ENCODE measurements at regions not wholly inside any gene's neighbourhood (a gene's known extent, or its start where the extent isn't known, plus 50 kb on each side); places are given as distances from the start of the nearest gene placed in this dataset.

DNA sequence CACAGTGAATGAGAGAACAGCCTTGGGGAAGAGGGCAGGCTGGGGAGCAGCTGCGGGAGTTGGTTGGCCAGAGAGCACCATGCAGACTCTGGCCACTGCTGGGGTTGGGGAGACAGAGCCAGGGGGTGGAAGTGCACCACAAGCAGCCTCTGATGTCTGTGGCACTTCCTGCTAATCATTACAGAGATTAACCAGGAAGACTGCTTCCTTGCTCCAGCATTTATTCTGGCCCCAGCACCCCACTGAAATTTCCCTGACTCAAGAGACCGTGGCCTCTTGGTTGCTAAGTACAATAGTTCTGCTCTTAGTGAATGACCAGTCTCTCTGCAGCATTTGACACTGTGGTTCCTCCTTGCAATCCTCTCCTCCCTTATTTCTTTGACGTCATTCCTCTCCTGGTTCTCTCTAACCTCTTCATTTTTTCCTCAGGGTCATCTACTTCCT lies 266.2 kb upstream of the ROPN1 start:
- no peak overlapping the region for H3K4me3 Mint-ChIP-seq (ENCODE audit: unreplicated experiment)
- Histone ChIP-seq H3K4me1 (no peaks in the 10 kb centered on the region), H3K27me3 (replicated peaks; ENCODE audit: control insufficient read depth, insufficient read depth, low read length) (no peaks in the 10 kb centered on the region), H3K36me3 (ENCODE audit: control insufficient read depth, insufficient read depth, low read length) (no peaks in the 10 kb centered on the region), H3K9me3 (no peaks in the 10 kb centered on the region), H3K4me3 (ENCODE audit: low read depth, low read length) (no peak overlapping the region)
- ChIA-PET CTCF (no interaction called here), POLR2A (no interaction called here)
- no peaks in the 10 kb centered on the region for H3K9me3 Mint-ChIP-seq (ENCODE audit: unreplicated experiment)
- no peak for DNase-seq
- TF ChIP-seq, protein P1, sequence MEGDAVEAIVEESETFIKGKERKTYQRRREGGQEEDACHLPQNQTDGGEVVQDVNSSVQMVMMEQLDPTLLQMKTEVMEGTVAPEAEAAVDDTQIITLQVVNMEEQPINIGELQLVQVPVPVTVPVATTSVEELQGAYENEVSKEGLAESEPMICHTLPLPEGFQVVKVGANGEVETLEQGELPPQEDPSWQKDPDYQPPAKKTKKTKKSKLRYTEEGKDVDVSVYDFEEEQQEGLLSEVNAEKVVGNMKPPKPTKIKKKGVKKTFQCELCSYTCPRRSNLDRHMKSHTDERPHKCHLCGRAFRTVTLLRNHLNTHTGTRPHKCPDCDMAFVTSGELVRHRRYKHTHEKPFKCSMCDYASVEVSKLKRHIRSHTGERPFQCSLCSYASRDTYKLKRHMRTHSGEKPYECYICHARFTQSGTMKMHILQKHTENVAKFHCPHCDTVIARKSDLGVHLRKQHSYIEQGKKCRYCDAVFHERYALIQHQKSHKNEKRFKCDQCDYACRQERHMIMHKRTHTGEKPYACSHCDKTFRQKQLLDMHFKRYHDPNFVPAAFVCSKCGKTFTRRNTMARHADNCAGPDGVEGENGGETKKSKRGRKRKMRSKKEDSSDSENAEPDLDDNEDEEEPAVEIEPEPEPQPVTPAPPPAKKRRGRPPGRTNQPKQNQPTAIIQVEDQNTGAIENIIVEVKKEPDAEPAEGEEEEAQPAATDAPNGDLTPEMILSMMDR (IDR thresholded peaks at IDR 0.05; ENCODE audit: insufficient read depth in 1 of 2, low read depth in 1 of 2, low read length in 1 of 2, severe bottlenecking in 1 of 2, unreplicated experiment in 1 of 2), result no peak
- peaks cover 16% of the 10 kb centered on the region for H3K27me3 Mint-ChIP-seq (ENCODE audit: insufficient read depth, unreplicated experiment)
- H3K27ac Mint-ChIP-seq (ENCODE audit: unreplicated experiment), result no peak overlapping the region
- H3K36me3 Mint-ChIP-seq (ENCODE audit: insufficient read depth, unreplicated experiment), result no peaks in the 10 kb centered on the region
- intact Hi-C loops (cut with micrococcal nuclease; ENCODE audit: unreplicated experiment), result no loop called here
- no TSS peak for BruUV-seq (replicated peaks)
- H3K4me1 Mint-ChIP-seq (ENCODE audit: low read depth, unreplicated experiment), result peaks cover 11% of the 10 kb centered on the region

DNA sequence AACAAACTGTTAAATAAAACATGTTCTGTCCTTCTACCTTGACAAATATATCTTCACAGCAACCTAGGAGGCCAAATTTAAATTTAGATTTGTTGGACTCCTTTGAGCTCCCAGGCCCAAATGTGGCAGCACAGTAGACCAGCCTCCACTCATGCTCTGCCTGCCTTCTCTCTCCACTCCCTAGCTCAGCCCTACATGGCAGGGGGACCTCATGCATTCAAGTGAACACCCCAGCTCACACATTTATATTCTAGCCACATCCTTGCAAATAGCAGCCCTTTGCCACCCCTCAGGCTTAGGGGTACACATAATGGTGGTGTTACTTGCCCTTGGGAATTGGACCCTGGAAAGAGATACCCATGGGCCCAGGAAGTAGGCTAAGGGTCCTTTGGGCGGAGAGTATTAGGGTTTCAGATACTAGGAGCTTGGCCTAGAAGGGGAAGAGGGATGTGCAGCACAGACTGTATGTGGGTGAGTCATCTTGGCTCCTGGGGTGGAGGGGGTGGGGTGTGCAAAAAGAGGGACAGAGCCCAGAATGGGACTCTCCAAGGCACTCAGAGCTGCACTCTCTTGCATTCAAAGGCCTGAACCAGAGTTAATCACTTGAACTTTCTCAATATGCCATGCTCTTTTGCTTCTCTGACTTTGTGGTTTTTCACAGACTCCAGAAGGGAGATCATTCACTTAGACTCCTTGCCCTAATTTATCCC lies 268.4 kb upstream of the ROPN1 start:
- no peak overlapping the region for H3K4me3 Mint-ChIP-seq (ENCODE audit: unreplicated experiment)
- Histone ChIP-seq H3K9me3 (no peaks in the 10 kb centered on the region), H3K36me3 (ENCODE audit: control insufficient read depth, insufficient read depth, low read length) (no peaks in the 10 kb centered on the region), H3K4me3 (ENCODE audit: low read depth, low read length) (no peak overlapping the region), H3K4me1 (no peaks in the 10 kb centered on the region), H3K27me3 (replicated peaks; ENCODE audit: control insufficient read depth, insufficient read depth, low read length) (no peaks in the 10 kb centered on the region)
- no peaks in the 10 kb centered on the region for H3K9me3 Mint-ChIP-seq (ENCODE audit: unreplicated experiment)
- H3K4me1 Mint-ChIP-seq (ENCODE audit: low read depth, unreplicated experiment), result peaks cover 11% of the 10 kb centered on the region
- no TSS peak for BruUV-seq (replicated peaks)
- DNase-seq, result no peak
- ChIA-PET CTCF (interaction anchor here (1.0 kb wide), 1 partner anchor 9 kb away, joined by 3 read pairs; no protein-coding TSS in a partner anchor), POLR2A (no interaction called here)
- no peak overlapping the region for H3K27ac Mint-ChIP-seq (ENCODE audit: unreplicated experiment)
- TF ChIP-seq, protein P1 (IDR thresholded peaks at IDR 0.05; ENCODE audit: insufficient read depth in 1 of 2, low read depth in 1 of 2, low read length in 1 of 2, severe bottlenecking in 1 of 2, unreplicated experiment in 1 of 2), result no peak
- H3K27me3 Mint-ChIP-seq (ENCODE audit: insufficient read depth, unreplicated experiment), result peaks cover 10% of the 10 kb centered on the region
- intact Hi-C loops (cut with micrococcal nuclease; ENCODE audit: unreplicated experiment), result no loop called here
- no peaks in the 10 kb centered on the region for H3K36me3 Mint-ChIP-seq (ENCODE audit: insufficient read depth, unreplicated experiment)

DNA sequence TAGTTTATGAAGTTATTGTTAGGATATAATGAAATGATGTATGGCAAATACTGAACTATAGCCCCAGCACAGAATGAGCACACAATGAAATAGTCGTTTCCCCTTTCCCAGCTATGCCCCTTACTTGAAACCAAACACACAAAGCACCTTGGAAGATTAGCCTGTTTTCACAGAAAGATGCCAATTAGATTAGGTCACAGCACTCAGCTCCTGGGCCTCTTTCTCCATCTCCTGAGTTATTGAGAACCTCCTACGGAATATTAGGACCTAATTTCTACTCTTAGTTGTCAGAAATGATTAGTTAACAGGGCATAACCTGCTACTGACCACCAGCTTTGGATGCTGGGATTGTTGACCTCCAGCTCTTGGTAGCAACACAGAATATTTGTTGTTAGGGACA lies 269.4 kb upstream of the ROPN1 start:
- Histone ChIP-seq H3K4me1 (no peaks in the 10 kb centered on the region), H3K36me3 (ENCODE audit: control insufficient read depth, insufficient read depth, low read length) (no peaks in the 10 kb centered on the region), H3K4me3 (ENCODE audit: low read depth, low read length) (no peak overlapping the region), H3K9me3 (no peaks in the 10 kb centered on the region), H3K27me3 (replicated peaks; ENCODE audit: control insufficient read depth, insufficient read depth, low read length) (no peaks in the 10 kb centered on the region)
- BruUV-seq (replicated peaks), result no TSS peak
- ChIA-PET POLR2A (no interaction called here), CTCF (no interaction called here)
- peaks cover 11% of the 10 kb centered on the region for H3K4me1 Mint-ChIP-seq (ENCODE audit: low read depth, unreplicated experiment)
- no peak for DNase-seq
- H3K9me3 Mint-ChIP-seq (ENCODE audit: unreplicated experiment), result no peaks in the 10 kb centered on the region
- no peak overlapping the region for H3K27ac Mint-ChIP-seq (ENCODE audit: unreplicated experiment)
- intact Hi-C loops (cut with micrococcal nuclease; ENCODE audit: unreplicated experiment), result no loop called here
- TF ChIP-seq, protein P1 (IDR thresholded peaks at IDR 0.05; ENCODE audit: insufficient read depth in 1 of 2, low read depth in 1 of 2, low read length in 1 of 2, severe bottlenecking in 1 of 2, unreplicated experiment in 1 of 2), result no peak
- no peaks in the 10 kb centered on the region for H3K36me3 Mint-ChIP-seq (ENCODE audit: insufficient read depth, unreplicated experiment)
- peaks cover 4% of the 10 kb centered on the region for H3K27me3 Mint-ChIP-seq (ENCODE audit: insufficient read depth, unreplicated experiment)
- H3K4me3 Mint-ChIP-seq (ENCODE audit: unreplicated experiment), result no peak overlapping the region
